Stimulated activated CD4-positive, alpha-beta T cell treated with anti-CD3 and anti-CD28 coated beads, Interleukin-15, amount 100 ng/mL, for 24 hours (primary cell): ENCODE measurements at regions not wholly inside any gene's neighbourhood (a gene's known extent, or its start where the extent isn't known, plus 50 kb on each side); places are given as distances from the start of the nearest gene placed in this dataset.
"Not testable (repeated sequence)": the region's sequence is repeated elsewhere in the genome, so short reads cannot be mapped to it uniquely, and the experiment has no call there.

Source experiments
- DNase-seq: peaks from one replicate; pipeline ENCODE4 v3.0.0-alpha.2; 2020

DNA sequence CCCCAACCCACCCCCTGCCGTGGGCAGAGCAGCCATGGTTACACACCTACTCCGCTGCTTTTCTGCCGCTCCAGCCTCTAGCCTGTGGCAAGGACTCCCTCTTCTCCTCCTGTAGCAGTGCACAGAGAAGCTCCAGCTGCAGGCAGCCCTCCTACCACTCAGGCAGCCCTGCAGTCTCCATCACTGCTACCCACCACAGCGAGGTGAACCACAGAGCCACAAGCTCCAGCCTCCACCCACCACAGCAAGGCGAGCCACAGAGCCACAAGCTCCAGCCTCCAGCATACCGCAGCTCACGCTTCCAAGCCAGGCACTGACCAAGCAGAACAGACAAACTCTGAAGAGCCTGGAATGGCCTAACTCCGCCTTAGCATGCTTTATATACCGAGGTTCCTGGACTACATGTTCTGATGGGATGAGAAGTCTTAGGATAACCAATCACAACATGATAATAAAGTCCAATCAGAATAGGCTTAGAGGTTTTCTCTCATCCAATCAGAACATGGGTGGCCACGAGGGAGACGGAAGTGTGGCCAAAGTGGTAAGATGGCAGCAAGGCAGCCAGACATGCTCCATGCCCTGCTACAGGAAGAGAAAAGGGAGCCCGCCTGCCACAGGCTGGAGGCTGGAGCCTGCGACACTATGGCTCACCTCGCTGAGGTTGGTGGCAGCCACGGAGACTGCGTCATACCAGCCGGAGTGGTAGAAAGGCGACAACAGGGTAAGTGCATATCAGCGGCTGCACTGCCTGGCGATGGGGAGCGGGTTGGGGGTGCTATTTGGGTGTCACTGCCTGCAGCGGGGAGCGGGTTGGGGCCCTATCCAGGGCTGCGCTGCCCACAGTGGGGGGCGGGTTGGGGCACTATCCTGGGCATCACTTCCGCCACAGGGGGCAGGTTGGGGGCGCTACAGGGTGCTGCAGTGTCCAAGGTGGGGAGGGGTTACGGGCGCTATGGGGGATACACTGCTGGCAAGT is 75.8 kb upstream of the PCAT7 start:
- no peak for DNase-seq

DNA sequence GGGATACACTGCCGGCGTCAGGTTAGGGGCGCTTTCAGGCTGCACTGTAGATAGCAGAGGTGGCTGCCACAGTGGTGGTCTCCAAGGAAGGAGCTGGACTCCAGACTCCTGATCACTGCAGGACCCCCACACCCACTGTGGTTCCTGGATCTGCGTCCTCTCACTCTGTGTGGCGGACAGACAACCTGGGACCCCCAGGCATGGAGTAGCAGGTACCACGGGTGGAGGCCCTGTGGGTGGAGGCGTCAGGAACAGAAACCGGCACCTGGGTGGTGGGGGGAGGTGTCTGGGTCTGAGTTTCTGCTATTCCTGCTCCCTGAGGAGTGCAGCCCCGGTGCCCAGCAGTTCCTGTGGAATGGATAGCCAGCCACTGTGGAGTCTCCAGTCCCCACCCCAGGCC is 75.1 kb upstream of the PCAT7 start:
- no peak for DNase-seq

DNA sequence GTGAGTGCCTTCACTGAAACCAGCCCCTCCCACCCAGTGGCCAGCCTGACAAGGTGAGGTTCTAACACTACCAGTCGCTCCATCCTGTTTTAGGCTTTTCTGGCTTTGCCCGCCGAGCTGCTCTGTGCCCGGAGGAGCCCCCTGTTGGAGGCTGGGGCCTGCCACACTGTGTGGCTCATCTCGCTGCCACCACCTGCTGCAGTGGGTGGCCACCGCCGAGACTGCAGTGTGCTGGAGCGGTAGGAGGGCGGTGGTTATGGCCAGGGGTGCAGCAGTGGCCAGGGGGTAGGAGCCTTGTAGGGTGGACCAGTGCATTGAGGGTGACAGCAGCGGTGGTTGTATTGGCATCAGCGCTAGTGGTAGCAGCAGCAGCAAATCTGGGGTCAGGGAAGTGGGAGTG is 74.7 kb upstream of the PCAT7 start:
- no peak for DNase-seq

DNA sequence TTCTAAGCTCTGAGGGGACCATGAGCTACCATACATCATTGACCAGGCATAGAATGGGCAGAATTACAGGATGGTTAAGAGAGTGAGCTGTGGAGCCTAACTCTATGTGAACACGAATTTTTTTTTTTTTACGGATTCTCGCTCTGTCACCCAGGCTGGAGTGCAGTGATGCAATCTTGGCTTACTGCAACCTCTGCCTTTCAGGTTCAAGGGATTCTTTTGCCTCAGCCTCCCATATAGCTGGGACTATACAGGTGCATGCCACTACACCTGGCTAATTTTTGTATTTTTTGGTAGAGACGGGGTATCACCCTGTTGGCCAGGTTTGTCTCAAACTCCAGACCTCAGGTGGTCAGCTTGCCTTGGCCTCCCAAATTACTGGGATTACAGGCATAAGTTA is 72.8 kb upstream of the PCAT7 start:
- no peak for DNase-seq

DNA sequence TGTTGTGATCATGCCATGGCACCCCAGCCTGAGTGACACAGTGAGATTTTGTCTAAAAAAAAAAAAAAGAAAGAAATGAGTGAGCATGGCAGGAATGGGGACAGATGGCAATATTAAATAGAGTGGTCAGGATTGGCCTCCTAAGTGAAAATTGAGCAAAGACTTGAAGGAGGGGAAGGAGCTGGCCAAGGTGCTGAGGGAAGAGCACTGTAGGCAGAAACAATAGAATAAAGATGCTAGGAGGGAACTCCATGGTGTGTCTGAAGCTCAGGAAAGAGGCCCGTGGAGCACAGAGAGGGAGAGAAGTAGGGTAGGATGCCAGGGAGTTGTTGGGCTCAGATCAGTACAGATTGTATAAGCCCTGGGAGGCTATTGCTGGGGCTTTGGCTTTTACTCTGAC is 64.4 kb upstream of the PCAT7 start:
- no peak for DNase-seq

DNA sequence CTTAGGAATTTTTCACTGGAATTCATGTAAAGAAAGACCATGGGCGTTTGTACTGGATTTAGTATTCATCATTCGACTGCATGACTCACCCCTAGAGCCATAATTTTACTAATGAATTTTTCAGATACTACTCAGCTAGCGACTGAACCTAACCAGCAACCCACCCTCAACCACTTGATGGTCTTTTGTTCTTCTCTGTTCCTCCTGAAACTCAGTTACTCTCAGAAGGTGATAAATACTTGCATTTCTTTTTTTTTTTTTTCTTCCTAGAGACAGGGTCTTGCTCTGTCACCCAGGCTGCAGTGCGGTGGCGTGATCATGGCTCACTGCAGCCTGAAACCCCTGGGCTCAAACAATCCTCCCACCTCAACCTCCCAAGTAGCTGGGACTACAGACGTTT is 62.8 kb upstream of the PCAT7 start:
- DNase-seq = not testable (repeated sequence)

DNA sequence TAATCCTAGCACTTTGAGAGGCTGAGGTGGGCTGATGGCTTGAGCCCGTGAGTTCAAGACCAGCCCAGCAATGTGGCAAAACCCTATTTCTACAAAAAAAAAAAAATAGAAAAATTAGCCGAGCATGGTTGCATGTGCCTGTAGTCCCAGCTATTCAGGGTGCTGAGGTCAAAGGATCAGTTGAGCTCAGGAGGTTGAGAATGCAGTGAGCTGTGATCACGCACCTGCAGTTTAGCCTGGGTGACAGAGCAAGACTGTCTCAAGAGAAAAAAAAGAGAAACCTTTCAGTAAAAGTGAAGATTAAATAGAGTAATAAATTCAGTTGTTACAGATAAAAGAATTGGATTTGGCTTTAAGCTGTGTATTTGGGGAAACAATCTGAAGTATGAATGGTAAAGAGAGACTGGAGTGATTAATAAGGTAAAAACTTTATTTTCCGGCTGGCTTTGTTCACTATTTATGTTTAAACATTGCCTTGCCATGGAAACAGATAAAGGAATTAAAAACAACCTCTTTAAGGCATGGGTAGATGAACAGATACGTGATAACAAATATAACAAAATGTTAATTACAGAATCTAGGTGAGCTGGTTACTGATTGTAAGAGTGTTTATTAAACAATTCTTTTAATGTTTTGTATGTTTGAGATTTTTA is 56.0 kb upstream of the PCAT7 start:
- DNase-seq = no peak

DNA sequence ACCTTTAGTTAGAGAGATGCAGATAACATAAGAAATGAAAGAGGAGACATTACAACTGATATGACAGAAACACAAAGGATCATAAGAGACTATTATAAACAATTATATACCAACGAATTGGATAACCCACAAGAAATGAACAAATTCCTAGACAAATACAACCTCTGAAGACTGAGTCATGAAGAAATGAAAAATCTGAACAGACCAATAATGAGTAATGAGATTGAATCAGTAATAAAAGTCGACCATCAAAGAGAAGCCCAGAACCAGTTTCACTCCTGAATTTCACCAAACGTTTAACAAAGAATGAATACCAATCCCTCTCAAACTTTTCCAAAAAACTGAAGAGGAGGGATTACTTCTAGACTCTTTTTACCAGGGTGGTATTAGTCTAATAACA is 50.5 kb upstream of the PCAT7 start:
- no peak for DNase-seq
